ENCODE measurements at regions not wholly inside any gene's neighbourhood (a gene's known extent, or its start where the extent isn't known, plus 50 kb on each side); places are given as distances from the start of the nearest gene placed in this dataset.

GRCh38 chr2:128746356-128746755 lies 427.7 kb upstream of the HS6ST1 start:
- no peak for TF ChIP-seq CTCF (IDR thresholded peaks at IDR 0.05; ENCODE audit: poor library complexity)
- TF ChIP-seq EZH2 (IDR thresholded peaks at IDR 0.05; ENCODE audit: borderline replicate concordance), result no peak
- TF ChIP-seq EZH2phosphoT487 (IDR thresholded peaks at IDR 0.05; ENCODE audit: low read depth, severe bottlenecking, unreplicated experiment), result no peak
